GM10248 (cell line): ENCODE measurements at regions not wholly inside any gene's neighbourhood (a gene's known extent, or its start where the extent isn't known, plus 50 kb on each side); places are given as distances from the start of the nearest gene placed in this dataset.

Experiments used
- CTCF ChIA-PET: fragments of 300-600 bp; sonication (Branson Sonifier 250); formaldehyde crosslinking; extraction: SDS; loops from one replicate; lab custom pipeline; 2021; ENCODE audit warnings: antibody characterized with exemption; lab: Yijun Ruan, JAX
- POLR2A ChIA-PET: fragments of 350-650 bp; sonication (Branson Sonifier 250); formaldehyde crosslinking; extraction: SDS; loops from one replicate; lab custom pipeline; 2020; ENCODE audit warnings: antibody characterized with exemption; lab: Yijun Ruan, JAX
- DNase-seq: peaks from one replicate; pipeline ENCODE4 v3.0.0; 2012; ENCODE audit errors: extremely low spot score
- CTCF ChIP-seq: IDR thresholded peaks from 2 replicates; pipeline ENCODE4 v1.5.1; 2012; ENCODE audit warnings: mild to moderate bottlenecking, low read depth; ENCODE audit errors: extremely low read depth, missing control alignments, control extremely low read depth

GRCh38 chr15:46467041-46467440, 832.2 kb downstream of the SQOR start:
- ChIA-PET POLR2A (no interaction called here), CTCF (no interaction called here)
- DNase-seq, result no peak
- no peak for TF ChIP-seq CTCF

- no peak for TF ChIP-seq CTCF
- DNase-seq, result no peak
- ChIA-PET CTCF (no interaction called here), POLR2A (no interaction called here)
Measured at GRCh38 chr15:46471096-46471495, 836.3 kb downstream of the SQOR start.

GRCh38 chr15:46489276-46489675, 854.4 kb downstream of the SQOR start:
- TF ChIP-seq CTCF, result no peak
- POLR2A ChIA-PET, result no interaction called here
- no peak for DNase-seq
- CTCF ChIA-PET, result interaction anchor here (0.8 kb wide), 1 partner anchor 26 kb away, joined by 4 read pairs; no protein-coding TSS in a partner anchor

GRCh38 chr15:46496491-46497115, 861.8 kb downstream of the SQOR start:
- DNase-seq, result no peak
- POLR2A ChIA-PET, result no interaction called here
- CTCF ChIA-PET, result no interaction called here
- TF ChIP-seq CTCF, result no peak

- no peak for TF ChIP-seq CTCF
- ChIA-PET CTCF (interaction anchor here (1.0 kb wide), 1 partner anchor 12 kb away, joined by 4 read pairs; no protein-coding TSS in a partner anchor), POLR2A (no interaction called here)
- DNase-seq, result no peak
Measured at GRCh38 chr15:46502667-46503066, 867.8 kb downstream of the SQOR start.

- CTCF ChIA-PET, result no interaction called here
- TF ChIP-seq CTCF, result no peak
- POLR2A ChIA-PET, result no interaction called here
- DNase-seq, result no peak
Measured at GRCh38 chr15:46518381-46518780, 883.6 kb downstream of the SQOR start.
